ENCODE measurements at regions not wholly inside any gene's neighbourhood (a gene's known extent, or its start where the extent isn't known, plus 50 kb on each side); places are given as distances from the start of the nearest gene placed in this dataset.
"Not testable (repeated sequence)": the region's sequence is repeated elsewhere in the genome, so short reads cannot be mapped to it uniquely, and the experiment has no call there.

DNA sequence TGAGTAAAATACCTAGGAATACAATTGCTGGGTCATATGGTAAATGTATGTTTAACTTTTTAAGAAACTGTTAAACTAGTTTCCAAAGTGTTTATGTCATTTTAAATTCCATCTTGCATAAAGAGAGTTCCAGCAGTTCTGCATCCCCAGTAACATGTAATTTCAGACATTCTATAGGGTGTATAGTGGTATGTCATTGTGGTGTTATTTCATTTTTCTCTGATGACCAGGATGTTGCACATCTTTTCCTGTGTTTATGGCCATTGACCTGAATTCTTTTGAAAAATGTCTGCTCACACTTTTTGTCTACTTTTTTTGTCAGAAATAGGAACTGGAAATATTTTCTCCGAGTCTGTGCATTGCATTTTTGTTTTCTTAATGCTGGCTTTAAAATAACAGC lies 128.9 kb downstream of the TMEM200A start:
- no peak for FAIRE-seq

DNA sequence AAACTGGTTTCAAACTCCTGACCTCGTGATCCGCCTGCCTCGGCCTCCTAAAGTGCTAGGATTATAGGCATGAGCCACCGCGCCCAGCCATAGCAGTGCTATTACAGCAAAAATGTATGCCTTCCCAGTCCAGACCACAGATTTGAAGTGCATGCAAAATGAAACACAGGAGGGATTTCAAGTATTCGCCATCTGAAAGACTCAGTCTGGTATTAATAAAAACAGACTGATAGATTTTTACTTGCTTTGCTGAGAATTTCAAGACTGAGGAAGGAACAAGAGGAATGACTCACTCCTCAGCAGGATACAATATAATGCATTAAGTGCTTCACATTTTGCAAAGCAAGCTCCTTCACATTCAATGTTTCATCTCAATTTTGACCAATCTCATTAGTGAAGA lies 134.9 kb downstream of the TMEM200A start:
- FAIRE-seq, result no peak

DNA sequence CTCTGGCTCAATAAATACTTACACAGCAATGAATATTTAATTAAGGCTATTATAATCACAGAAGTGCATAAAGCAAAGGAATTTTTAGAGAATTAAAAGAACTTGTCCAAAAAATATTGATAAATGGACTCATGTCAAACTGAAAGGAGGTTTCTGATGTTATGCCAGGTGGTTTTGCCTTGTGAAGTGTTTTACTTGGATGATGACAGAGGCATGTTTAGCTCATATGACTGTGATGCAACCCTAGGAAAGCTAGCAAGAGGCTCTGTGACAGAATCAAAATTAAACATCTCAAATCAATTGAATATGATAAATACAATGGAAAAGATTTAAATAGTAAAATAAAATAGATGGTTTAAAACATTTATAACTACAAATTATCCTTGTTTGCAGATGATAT lies 137.3 kb downstream of the TMEM200A start:
- no peak for FAIRE-seq

DNA sequence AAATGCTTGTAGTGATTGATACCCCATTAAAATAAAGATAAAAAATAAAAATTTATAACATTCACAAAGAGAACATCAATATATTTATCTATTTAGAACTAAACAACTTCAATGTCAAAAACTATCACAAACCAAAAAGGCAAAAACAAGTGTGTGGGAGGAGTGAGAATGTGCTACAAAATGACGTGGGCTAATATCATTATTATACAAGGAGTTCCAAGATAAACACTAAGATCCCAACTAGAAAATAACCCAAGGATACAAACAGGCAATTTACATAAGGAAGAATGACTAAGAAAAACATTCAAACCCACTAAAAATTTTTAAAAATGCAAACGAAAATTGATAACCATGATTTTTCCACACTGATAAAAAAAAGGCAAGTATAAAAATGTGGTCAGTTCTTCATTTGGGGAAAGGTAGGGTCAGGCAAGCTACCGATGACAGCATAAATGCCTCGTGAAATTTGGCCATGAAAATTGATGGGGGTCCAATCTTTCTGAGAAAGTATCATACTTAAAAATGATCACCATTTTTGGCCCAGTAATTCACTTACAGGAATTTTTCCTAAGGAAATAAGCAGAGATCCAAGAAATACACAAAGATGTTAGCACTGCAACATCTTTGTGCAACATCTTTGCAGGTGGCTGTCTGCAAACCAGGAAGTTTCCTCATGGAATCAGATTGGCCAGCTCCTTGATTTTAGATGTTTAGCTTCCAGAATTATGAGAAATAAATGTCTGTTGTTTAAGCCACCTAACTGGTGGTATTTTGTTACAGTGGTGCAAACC lies 140.2 kb downstream of the TMEM200A start:
- no peak for FAIRE-seq

- not testable (repeated sequence) for FAIRE-seq
These were observed 141.3 kb downstream of the TMEM200A start for GRCh38 chr6:130507005-130507665.

DNA sequence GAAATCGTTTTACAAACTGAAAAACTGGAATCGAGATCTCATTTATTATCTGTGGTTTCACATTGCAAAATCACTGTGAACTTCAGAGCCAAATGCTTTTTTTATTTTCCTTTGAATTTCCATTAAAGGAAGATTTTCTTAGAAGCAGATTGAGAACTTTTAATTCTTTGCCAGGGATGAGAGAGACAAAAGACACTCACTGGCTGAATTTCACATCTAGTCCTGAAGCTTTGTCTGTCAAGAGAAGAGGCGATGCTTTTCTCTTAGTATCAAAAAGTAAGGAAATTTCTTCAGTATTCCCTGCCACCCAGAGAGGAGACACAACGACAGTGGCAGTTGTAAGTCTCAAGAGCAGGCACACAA lies 141.8 kb downstream of the TMEM200A start:
- FAIRE-seq, result no peak

DNA sequence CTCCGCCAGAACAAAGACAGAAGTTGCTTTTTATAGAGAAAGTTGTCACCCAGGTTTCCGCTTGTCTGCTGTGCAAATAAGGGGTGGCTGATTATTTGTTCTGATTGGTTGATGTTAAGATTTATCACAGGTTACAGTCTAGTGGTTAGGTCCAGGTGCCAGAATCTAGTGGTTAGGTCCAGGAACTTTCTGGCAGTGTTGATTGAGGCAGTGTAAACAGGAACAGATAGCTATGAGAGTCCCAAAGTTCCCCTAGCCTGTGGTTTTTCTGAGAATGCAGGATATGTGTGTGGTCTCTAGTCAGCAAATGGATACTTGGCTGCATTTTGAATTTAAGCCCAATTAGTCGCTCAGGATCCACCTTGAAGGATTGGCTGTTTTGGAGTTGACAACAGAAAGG lies 148.0 kb downstream of the TMEM200A start:
- no peak for FAIRE-seq

- FAIRE-seq, result no peak
These were observed 148.9 kb downstream of the TMEM200A start for GRCh38 chr6:130514712-130515111.

DNA sequence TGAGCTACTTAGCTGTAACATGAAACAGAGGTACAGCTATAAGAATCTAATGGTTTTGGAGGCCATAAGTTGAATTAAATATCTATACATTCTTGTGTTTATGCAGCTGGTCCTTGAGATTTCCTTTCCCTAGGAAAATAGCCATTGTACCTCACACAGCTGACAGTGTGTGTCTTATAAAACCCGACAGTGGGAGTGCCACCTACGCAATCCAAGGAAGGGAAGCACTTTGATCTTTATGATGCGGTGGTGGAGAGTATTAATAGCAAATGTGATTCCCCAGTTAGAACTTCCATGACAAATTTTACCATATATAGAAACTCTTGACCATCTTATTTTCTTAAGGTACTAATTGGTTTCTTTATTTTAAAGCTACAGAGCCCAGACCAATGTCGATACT lies 149.5 kb downstream of the TMEM200A start:
- FAIRE-seq, result no peak

GRCh38 chr6:130516604-130517003 lies 150.8 kb downstream of the TMEM200A start:
- FAIRE-seq, result no peak

DNA sequence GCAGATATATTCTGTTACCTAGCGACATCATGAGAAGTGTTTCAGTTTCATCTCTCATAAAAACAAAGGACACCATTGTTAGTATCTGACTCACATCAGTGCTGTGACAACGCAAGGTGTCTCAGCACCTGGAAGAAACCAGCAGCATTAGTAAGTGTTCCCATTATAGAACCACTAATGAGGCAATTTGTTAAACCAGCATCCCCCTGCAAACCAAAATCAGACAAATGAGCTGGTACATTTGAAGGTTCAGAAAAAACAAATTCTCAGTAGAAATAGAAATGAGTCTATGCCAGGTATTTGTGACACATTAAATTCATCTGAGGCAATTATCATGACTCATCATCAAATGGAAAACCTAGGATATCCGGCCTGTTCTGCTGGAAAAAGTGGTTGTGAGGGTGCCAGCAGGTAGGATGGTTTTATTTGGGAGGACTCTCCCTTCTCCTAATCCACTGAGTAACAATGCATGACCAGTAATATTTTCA lies 151.7 kb downstream of the TMEM200A start:
- FAIRE-seq, result no peak

DNA sequence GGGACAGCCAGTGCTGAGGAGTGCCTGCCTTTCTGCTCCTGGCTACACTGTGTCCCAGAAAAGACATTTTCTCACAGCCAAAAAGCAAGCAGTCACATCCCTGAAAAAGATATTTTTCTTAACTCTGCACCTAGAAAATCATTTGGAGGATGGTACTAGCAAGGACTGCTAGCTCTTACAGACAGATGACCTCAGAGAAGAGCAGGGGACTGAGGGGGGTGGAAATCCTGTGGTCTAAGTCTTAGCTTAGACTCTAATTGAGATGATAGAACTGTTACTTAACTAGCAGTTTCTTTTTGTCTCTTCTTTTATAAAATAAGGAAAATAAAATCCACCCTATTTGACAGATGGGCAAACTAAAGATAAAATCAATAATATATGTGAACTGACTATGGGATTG lies 152.8 kb downstream of the TMEM200A start:
- FAIRE-seq, result no peak

DNA sequence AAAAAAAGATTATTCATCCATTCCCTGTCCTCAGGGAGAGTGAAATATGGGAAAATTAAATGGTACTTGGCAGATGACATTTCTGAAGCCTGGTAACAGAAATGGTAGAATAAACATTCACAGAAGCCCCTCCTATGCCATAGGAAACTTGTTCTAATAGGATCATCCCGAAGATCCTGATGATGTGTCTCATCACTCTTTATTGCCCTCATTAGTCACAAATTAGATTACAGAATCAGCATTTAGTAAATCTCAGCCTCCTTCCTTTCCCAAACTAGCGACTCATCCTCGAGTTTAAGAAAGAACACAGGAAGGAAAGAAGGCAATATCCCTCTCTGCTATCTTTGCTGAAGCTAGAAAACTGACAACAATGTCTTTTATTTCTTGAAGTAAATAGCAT lies 154.4 kb downstream of the TMEM200A start:
- FAIRE-seq, result no peak

DNA sequence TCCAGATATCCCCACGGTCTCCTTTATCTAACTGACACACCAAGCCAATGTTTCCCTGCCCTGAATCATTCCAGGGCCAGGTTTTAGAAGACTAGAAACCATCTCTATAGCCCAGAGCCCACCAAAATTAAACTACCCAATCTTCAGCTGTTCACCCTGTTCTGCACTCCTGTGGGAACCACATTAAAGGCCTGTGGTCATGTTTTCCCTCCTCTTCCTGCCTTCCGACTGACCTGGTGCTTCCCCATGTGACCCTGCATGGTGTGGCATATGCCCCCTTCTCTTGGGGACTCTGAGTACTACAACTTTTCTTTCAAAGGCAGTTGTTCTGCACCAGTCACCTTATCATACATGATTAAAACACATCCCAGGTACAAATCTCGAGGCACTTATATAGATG lies 155.0 kb downstream of the TMEM200A start:
- no peak for FAIRE-seq

DNA sequence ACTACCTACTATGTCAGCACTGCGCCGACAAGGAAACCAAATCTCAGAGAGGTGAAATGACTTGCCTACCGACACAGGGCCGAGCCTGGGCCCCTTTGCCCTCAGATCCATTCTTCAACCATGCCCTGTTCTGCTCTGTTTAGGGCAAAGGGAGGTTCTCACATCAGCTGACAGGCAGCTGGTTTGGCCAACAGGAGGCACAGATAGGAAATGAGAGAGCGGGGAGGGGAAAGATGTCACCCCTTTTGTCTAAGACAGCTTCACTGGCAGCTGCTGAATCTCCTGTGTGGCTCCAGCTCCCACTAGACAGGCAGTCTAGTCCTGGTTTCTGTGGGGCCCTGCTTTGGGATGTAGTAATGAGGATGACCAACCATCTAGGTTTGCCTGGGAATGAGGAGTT lies 158.7 kb downstream of the TMEM200A start:
- FAIRE-seq, result no peak

DNA sequence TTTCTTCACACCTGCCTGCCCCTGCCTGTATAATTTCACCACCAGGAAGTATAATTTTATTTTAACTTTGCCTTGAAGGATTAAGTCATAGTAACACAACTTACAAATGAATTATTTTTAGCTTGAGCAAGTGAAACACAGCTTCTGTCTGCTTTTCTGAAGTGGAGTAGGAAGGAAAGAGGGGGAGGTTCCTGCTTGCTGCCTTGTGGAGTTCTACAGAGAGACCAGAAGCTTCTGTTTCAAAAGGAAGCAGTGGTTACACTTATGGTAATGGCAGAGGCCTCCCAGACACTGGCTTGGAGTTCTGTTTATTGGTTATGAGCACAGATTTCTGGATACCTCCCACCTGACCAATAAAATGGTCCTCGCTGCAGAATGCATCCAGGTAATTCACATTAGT lies 159.6 kb downstream of the TMEM200A start:
- FAIRE-seq, result no peak

DNA sequence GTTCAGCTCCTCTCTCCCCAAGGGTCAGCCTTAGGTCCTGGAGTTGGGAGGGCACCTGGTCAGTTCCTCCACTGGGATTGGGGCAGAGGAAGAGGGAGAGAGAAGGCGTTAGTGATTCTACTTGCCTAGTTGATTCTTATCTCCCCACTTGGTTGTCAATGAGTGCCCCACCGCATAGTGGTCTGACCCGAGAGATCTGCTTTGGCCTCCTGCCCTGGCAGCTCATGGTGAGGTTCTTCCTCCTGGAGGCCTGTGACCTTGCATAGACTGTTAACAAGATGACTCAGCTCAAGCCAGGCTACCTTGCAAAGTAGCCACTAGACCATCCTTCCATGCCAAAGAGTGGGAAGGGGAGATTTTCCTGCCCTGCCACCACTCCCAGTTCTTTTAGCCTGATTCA lies 160.6 kb downstream of the TMEM200A start:
- FAIRE-seq, result no peak

DNA sequence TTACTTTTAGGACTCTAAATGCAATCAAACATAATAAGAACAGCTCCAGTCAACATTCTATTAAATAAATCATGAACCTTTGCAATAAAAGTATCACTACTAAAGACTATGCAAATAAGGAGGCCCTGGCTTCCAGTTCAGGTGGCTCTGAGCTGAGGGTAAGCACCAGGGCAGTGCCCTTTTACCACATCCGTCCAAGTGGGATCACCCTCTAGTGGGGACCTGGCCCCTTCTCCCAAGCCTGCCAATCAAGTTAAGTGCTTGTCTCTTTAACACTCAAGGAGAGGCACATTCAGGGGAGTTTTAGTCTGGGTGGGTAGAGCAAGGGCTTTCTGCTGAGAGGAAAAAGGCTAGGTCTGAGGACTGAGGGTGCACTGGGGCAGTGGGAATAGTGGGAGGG lies 161.4 kb downstream of the TMEM200A start:
- FAIRE-seq, result no peak

- no peak for FAIRE-seq
These were observed 163.8 kb downstream of the TMEM200A start for GRCh38 chr6:130529569-130530149.

DNA sequence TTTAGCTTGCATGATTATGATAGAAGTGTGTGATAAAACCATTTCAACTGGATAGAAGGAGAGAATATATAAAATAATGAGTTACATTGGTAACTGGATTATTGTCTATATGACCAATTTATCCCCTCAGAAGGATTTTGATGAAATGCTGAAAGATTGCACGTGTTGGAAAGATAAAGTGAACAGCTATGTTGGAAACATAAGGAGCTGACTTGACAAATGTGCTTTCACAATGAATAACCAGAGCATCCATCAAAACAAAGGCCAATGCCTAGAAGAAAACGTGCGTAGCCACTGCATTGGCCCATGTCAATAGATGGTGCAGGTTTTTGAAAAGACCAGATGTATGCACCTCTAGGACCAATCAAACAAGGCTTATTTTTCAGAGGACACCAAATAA lies 168.8 kb downstream of the TMEM200A start:
- no peak for FAIRE-seq

DNA sequence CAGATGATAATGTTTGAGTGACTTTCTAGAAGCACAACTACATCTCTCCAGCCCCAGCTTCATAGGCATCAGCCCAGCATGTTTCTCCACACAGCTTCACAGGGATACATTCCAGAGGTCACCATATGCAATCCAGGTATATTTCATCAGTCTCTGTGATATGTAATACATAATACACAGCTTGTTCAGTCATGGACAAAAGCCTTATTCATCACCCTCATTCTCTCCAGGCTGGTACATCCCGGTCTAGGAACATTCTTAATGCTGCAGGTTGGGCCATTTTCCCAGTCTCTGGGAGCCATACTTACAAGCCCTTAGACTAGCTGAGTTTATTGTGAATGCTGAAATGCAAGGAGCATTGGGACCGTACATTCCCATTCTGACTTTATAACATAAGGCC lies 169.4 kb downstream of the TMEM200A start:
- no peak for FAIRE-seq

DNA sequence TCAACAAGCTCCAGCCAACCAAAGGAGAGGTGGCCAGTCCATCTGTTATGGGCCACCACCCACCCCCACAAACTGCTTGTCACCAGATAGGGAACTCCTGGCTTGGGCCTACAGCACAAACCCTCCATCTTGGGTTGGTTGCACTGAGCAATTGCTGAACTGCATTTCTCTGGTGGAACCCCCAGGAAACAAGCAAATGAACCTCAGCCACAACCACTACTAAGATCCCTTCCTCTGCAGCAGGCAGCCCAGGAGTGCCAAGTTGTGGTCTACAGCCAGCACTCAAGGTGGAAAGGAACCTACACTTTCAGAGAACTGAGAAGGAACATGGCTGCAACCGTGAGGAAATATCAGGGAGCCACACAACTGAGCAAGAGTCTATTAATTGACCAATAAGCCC lies 171.6 kb downstream of the TMEM200A start:
- FAIRE-seq, result no peak

DNA sequence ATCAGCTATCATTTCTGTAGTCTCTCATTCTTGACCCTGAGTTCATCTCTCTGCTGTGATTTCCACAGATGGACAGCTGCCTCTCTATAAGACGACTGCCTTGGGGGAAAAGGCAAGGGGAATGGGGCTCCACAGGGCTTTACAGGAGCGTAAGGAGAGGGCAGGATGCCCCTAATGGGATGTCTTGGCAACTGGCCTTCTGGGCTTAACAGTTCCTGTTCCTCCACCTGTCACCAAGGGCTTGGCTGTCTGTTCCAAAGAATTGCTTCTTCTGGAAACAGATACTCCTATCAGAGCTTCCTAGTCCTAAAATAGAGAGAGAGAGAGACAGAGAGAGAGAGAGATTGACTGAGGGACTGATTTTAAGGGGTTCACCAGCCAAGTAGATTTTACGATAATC lies 181.9 kb downstream of the TMEM200A start:
- no peak for FAIRE-seq

- FAIRE-seq, result no peak
These were observed 191.8 kb downstream of the TMEM200A start for GRCh38 chr6:130557481-130558112.

Data from A204.1 (cell line).